Stimulated activated CD4-positive, alpha-beta T cell treated with anti-CD3 and anti-CD28 coated beads, Interleukin-12 subunit alpha, Interleukin-12 subunit beta, amount 100 ng/mL, for 48 hours (primary cell): ENCODE measurements at regions not wholly inside any gene's neighbourhood (a gene's known extent, or its start where the extent isn't known, plus 50 kb on each side); places are given as distances from the start of the nearest gene placed in this dataset.
"Not testable (repeated sequence)": the region's sequence is repeated elsewhere in the genome, so short reads cannot be mapped to it uniquely, and the experiment has no call there.

ENCODE experiments used
- DNase-seq, 3 donors: peaks; one replicate each; pipeline ENCODE4 v3.0.0-alpha.2; 2020; ENCODE audit warnings: low read depth in 2 of 3, low spot score in 1 of 3

GRCh38 chr3:153889905-153890334 lies 231.3 kb upstream of the ARHGEF26 start:
- DNase-seq, result no peak

GRCh38 chr3:153892126-153892525 lies 229.1 kb upstream of the ARHGEF26 start:
- no peak for DNase-seq

GRCh38 chr3:153894857-153895256 lies 226.3 kb upstream of the ARHGEF26 start:
- no peak for DNase-seq

GRCh38 chr3:153896197-153896596 lies 225.0 kb upstream of the ARHGEF26 start:
- DNase-seq, result no peak

- no peak for DNase-seq
These were observed 224.0 kb upstream of the ARHGEF26 start for GRCh38 chr3:153897025-153897723.

GRCh38 chr3:153897842-153898241 lies 223.3 kb upstream of the ARHGEF26 start:
- no peak for DNase-seq

GRCh38 chr3:153901152-153901551 lies 220.0 kb upstream of the ARHGEF26 start:
- no peak for DNase-seq

- no peak for DNase-seq
These were observed 219.2 kb upstream of the ARHGEF26 start for GRCh38 chr3:153901991-153902390.

GRCh38 chr3:153903430-153903829 lies 217.8 kb upstream of the ARHGEF26 start:
- DNase-seq, result no peak

GRCh38 chr3:153906366-153906765 lies 214.8 kb upstream of the ARHGEF26 start:
- no peak for DNase-seq

GRCh38 chr3:153910387-153910786 lies 210.8 kb upstream of the ARHGEF26 start:
- no peak for DNase-seq

GRCh38 chr3:153911116-153911515 lies 210.1 kb upstream of the ARHGEF26 start:
- no peak for DNase-seq

- DNase-seq, result no peak
These were observed 201.4 kb upstream of the ARHGEF26 start for GRCh38 chr3:153919773-153920172.

- DNase-seq, result no peak
These were observed 199.4 kb upstream of the ARHGEF26 start for GRCh38 chr3:153921826-153922225.

GRCh38 chr3:153925841-153926514 lies 195.2 kb upstream of the ARHGEF26 start:
- no peak for DNase-seq

- no peak for DNase-seq
These were observed 194.1 kb upstream of the ARHGEF26 start for GRCh38 chr3:153927107-153927506.

GRCh38 chr3:153928851-153929250 lies 192.3 kb upstream of the ARHGEF26 start:
- no peak for DNase-seq

GRCh38 chr3:153933481-153933880 lies 187.7 kb upstream of the ARHGEF26 start:
- DNase-seq, result not testable (repeated sequence)

- DNase-seq, result no peak
These were observed 177.1 kb upstream of the ARHGEF26 start for GRCh38 chr3:153944084-153944483.

- DNase-seq, result no peak
These were observed 169.9 kb upstream of the ARHGEF26 start for GRCh38 chr3:153951276-153951675.

- DNase-seq, result no peak
These were observed 169.1 kb upstream of the ARHGEF26 start for GRCh38 chr3:153952091-153952490.

GRCh38 chr3:153956613-153957012 lies 164.6 kb upstream of the ARHGEF26 start:
- no peak for DNase-seq

GRCh38 chr3:153957421-153957820 lies 163.8 kb upstream of the ARHGEF26 start:
- DNase-seq, result no peak
